ENCODE measurements at regions not wholly inside any gene's neighbourhood (a gene's known extent, or its start where the extent isn't known, plus 50 kb on each side); places are given as distances from the start of the nearest gene placed in this dataset.

GRCh38 chr1:5812295-5812694 lies 179.9 kb downstream of the NPHP4 start:
- DNase-seq (ENCODE audit: low read depth) = no peak

GRCh38 chr1:5811419-5811818 lies 180.8 kb downstream of the NPHP4 start:
- DNase-seq (ENCODE audit: low read depth) = no peak

- DNase-seq (ENCODE audit: low read depth) = no peak
Observed at GRCh38 chr1:5810553-5811270, 181.5 kb downstream of the NPHP4 start.

GRCh38 chr1:5810131-5810530 lies 182.1 kb downstream of the NPHP4 start:
- no peak for DNase-seq (ENCODE audit: low read depth)

- no peak for DNase-seq (ENCODE audit: low read depth)
Observed at GRCh38 chr1:5809207-5809788, 182.9 kb downstream of the NPHP4 start.

- DNase-seq (ENCODE audit: low read depth) = no peak
Observed at GRCh38 chr1:5803851-5804250, 188.4 kb downstream of the NPHP4 start.

GRCh38 chr1:5802606-5803005 lies 189.6 kb downstream of the NPHP4 start:
- no peak for DNase-seq (ENCODE audit: low read depth)

- no peak for DNase-seq (ENCODE audit: low read depth)
Observed at GRCh38 chr1:5798904-5799303, 193.3 kb downstream of the NPHP4 start.

- no peak for DNase-seq (ENCODE audit: low read depth)
Observed at GRCh38 chr1:5798151-5798730, 194.0 kb downstream of the NPHP4 start.

GRCh38 chr1:5796028-5796427 lies 196.2 kb downstream of the NPHP4 start:
- no peak for DNase-seq (ENCODE audit: low read depth)

- DNase-seq (ENCODE audit: low read depth) = no peak
Observed at GRCh38 chr1:5794279-5794678, 197.9 kb downstream of the NPHP4 start.

- DNase-seq (ENCODE audit: low read depth) = no peak
Observed at GRCh38 chr1:5793516-5793915, 198.7 kb downstream of the NPHP4 start.

GRCh38 chr1:5781079-5781478 lies 211.1 kb downstream of the NPHP4 start:
- no peak for DNase-seq (ENCODE audit: low read depth)

- no peak for DNase-seq (ENCODE audit: low read depth)
Observed at GRCh38 chr1:5780324-5780716, 211.9 kb downstream of the NPHP4 start.

GRCh38 chr1:5779608-5780323 lies 212.5 kb downstream of the NPHP4 start:
- DNase-seq (ENCODE audit: low read depth) = no peak

GRCh38 chr1:5776035-5776550 lies 216.1 kb downstream of the NPHP4 start:
- DNase-seq (ENCODE audit: low read depth) = no peak

- DNase-seq (ENCODE audit: low read depth) = no peak
Observed at GRCh38 chr1:5774019-5774418, 218.2 kb downstream of the NPHP4 start.

GRCh38 chr1:5771788-5772187 lies 220.4 kb downstream of the NPHP4 start:
- no peak for DNase-seq (ENCODE audit: low read depth)

GRCh38 chr1:5770981-5771765 lies 221.1 kb downstream of the NPHP4 start:
- no peak for DNase-seq (ENCODE audit: low read depth)

GRCh38 chr1:5769760-5770159 lies 222.5 kb downstream of the NPHP4 start:
- DNase-seq (ENCODE audit: low read depth) = no peak

- no peak for DNase-seq (ENCODE audit: low read depth)
Observed at GRCh38 chr1:5769146-5769545, 223.1 kb downstream of the NPHP4 start.

GRCh38 chr1:5768014-5768413 lies 224.2 kb downstream of the NPHP4 start:
- DNase-seq (ENCODE audit: low read depth) = no peak
